Renal cortical epithelial cell (primary cell): ENCODE measurements at regions not wholly inside any gene's neighbourhood (a gene's known extent, or its start where the extent isn't known, plus 50 kb on each side); places are given as distances from the start of the nearest gene placed in this dataset.
"Not testable (repeated sequence)": the region's sequence is repeated elsewhere in the genome, so short reads cannot be mapped to it uniquely, and the experiment has no call there.

Experiments used
- DNase-seq: peaks from one replicate; pipeline ENCODE4 v3.0.0-alpha.2; 2011; ENCODE audit warnings: low read depth

DNA sequence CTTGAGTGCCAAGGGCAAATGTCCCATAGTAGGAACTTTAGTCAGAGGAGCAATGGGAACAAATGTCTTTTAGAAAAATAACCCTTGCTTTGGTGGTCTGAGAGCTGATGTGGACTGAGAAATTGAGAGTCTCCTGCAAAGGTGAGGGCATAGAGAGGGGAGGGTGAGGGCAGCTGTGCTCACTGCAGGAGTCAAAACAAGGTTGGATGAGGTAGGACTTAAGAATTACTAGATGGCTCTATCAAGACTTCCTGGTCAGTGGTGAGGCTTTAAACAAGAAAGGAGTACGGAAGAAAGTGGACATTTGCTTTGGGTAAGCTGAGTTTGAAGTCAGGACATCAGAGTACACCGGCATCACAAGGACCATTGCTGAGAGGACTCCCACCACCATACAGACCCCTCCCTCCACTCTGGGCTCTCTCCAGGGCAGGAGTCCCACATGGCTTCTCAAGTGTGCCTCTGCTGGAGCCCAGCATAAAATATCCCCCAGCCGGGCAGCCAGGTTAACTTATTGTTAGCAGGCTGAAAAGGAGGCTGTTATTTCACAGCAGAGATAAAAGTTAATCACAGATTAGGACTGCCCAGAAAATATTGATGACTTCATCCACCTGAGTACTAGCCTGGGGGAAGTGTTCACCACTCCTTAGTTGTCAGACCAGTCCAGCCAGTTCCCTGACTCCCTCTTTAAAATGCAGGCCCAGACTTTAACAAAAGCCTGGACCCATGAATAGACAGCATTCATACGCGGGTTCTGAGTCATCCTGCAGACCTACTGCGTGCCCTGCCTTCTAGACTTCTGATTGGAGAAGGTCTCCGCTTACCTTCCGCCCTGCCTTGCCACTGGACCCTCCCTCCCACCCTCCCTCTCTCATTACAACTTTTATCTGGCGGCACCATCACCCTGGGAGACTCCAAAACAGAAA, 167.2 kb downstream of the BCL2L11 start:
- peak; percentile 18 for DNase-seq

- not testable (repeated sequence) for DNase-seq
These were observed 169.7 kb downstream of the BCL2L11 start for GRCh38 chr2:111290370-111290769.

DNA sequence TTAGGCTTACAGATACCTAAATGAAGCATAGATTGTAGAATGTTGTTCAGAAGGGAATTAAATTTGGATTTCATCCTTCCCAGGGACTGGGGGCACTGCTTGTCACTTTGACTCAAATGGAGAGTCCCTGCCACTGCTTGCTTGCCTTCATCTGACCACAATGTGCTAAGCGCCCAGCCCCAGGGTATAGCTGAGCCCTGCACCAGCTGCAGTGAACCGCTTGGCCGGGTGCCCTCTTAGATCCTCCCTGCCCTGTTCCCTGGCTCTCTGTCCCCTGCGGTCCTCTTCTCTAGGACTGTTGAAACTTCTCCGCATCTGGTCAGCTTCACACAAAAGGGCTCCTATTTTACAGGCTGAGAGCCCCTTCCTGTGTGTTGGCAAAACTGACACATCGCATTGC, 170.9 kb downstream of the BCL2L11 start:
- not testable (repeated sequence) for DNase-seq

- not testable (repeated sequence) for DNase-seq
These were observed 171.7 kb downstream of the BCL2L11 start for GRCh38 chr2:111292232-111292968.

- not testable (repeated sequence) for DNase-seq
These were observed 174.0 kb downstream of the BCL2L11 start for GRCh38 chr2:111294699-111295098.

- DNase-seq = not testable (repeated sequence)
These were observed 175.5 kb downstream of the BCL2L11 start for GRCh38 chr2:111296122-111296804.

DNA sequence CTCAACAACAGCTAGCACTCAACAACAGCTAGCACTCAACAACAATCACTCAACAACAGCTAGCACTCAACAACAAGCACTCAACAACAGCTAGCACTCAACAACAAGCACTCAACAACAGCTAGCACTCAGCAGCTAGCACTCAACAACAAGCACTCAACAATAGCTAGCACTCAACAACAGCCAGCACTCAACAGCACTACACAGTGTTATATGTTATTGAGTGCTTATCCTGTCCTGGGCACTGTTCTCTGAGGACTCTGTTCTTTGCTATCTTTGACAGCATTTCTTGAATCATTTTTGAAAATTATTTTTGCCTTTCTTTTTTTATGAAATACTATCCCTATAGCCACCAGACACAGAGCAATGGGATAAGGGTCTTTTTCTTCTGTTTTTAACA, 176.4 kb downstream of the BCL2L11 start:
- not testable (repeated sequence) for DNase-seq

DNA sequence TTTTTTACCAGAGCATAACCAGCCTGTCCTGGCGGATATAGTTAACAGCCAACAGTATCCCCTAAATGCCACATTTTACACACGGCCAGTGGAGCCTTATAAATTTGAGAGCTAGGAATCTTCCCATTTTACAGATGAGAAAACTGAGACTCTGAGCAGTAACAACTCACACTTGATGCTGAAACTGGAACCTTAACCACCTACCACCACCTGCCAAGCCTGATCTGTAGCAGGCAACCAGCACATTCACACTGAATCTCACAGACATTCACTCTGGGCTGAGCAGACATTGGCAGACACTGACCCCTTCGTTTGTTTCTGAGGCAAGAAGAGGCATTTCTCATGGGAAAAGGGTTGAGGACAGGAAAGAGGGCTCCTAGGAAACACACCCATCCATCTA, 178.2 kb downstream of the BCL2L11 start:
- DNase-seq = not testable (repeated sequence)

GRCh38 chr2:111299635-111300034, 178.9 kb downstream of the BCL2L11 start:
- DNase-seq = not testable (repeated sequence)

- not testable (repeated sequence) for DNase-seq
These were observed 181.0 kb downstream of the BCL2L11 start for GRCh38 chr2:111301677-111302076.

GRCh38 chr2:111302397-111303218, 181.9 kb downstream of the BCL2L11 start:
- DNase-seq = not testable (repeated sequence)

DNA sequence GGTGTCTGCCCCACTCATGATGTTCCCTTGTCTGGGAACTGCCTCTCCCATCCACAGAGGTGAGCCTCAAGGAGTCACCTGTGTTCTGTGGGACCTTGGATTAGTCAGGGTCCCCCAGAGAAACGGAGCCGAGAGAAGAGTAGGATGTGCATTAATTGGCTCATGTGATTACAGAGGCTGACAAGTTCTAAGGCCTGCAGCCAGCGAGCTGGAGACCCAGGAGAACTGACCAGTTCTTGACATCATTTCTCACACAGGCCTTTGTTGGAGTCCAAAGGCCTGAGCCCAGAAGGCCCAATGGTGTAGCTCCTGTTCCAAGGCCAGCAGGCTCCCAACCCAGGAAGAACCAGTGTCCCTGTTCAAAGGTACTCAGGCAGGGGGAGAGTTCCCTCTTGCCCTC, 186.6 kb downstream of the BCL2L11 start:
- DNase-seq = not testable (repeated sequence)

- DNase-seq = not testable (repeated sequence)
These were observed 188.7 kb downstream of the BCL2L11 start for GRCh38 chr2:111309231-111310075.

- not testable (repeated sequence) for DNase-seq
These were observed 189.7 kb downstream of the BCL2L11 start for GRCh38 chr2:111310395-111310794.

GRCh38 chr2:111311568-111311967, 190.9 kb downstream of the BCL2L11 start:
- not testable (repeated sequence) for DNase-seq

- DNase-seq = peak; percentile 26
These were observed 192.3 kb downstream of the BCL2L11 start for GRCh38 chr2:111312897-111313607.

- not testable (repeated sequence) for DNase-seq
These were observed 193.0 kb downstream of the BCL2L11 start for GRCh38 chr2:111313711-111314110.

- DNase-seq = not testable (repeated sequence)
These were observed 194.6 kb downstream of the BCL2L11 start for GRCh38 chr2:111315188-111315917.
